ENCODE measurements at regions not wholly inside any gene's neighbourhood (a gene's known extent, or its start where the extent isn't known, plus 50 kb on each side); places are given as distances from the start of the nearest gene placed in this dataset.

- ChIA-PET CTCF (no interaction called here), POLR2A (no interaction called here)
- H3K4me3 ChIP-seq (ENCODE audit: low read depth, low read length) = no peak overlapping the region
- no peak for DNase-seq (ENCODE audit: low read depth, low spot score)
- no peak for TF ChIP-seq CTCF (IDR thresholded peaks at IDR 0.05; ENCODE audit: insufficient read depth, low read length, missing control alignments)
These were observed 183.5 kb upstream of the PRNP start for GRCh38 chr20:4502756-4503155.

GRCh38 chr20:4493386-4493785 lies 192.9 kb upstream of the PRNP start:
- ChIA-PET POLR2A (no interaction called here), CTCF (interaction anchor here (1.1 to 1.2 kb wide), 2 partner anchors 15 to 271 kb away, joined by 3 read pairs; no protein-coding TSS in a partner anchor)
- no peak for TF ChIP-seq CTCF (IDR thresholded peaks at IDR 0.05; ENCODE audit: insufficient read depth, low read length, missing control alignments)
- DNase-seq (ENCODE audit: low read depth, low spot score) = no peak
- H3K4me3 ChIP-seq (ENCODE audit: low read depth, low read length) = no peak overlapping the region

GRCh38 chr20:4491643-4492042 lies 194.6 kb upstream of the PRNP start:
- H3K4me3 ChIP-seq (ENCODE audit: low read depth, low read length) = no peak overlapping the region
- no peak for DNase-seq (ENCODE audit: low read depth, low spot score)
- ChIA-PET POLR2A (no interaction called here), CTCF (interaction anchor here (1.0 kb wide), 1 partner anchor 10 kb away, joined by 3 read pairs; no protein-coding TSS in a partner anchor)
- TF ChIP-seq CTCF (IDR thresholded peaks at IDR 0.05; ENCODE audit: insufficient read depth, low read length, missing control alignments) = no peak

GRCh38 chr20:4490606-4491280 lies 195.5 kb upstream of the PRNP start:
- no peak for DNase-seq (ENCODE audit: low read depth, low spot score)
- H3K4me3 ChIP-seq (ENCODE audit: low read depth, low read length) = no peak overlapping the region
- POLR2A ChIA-PET = interaction anchor here (1.2 kb wide), 1 partner anchor 17 kb away, joined by 4 read pairs; no protein-coding TSS in a partner anchor
- TF ChIP-seq CTCF (IDR thresholded peaks at IDR 0.05; ENCODE audit: insufficient read depth, low read length, missing control alignments) = no peak
- CTCF ChIA-PET = no interaction called here

GRCh38 chr20:4490045-4490444 lies 196.2 kb upstream of the PRNP start:
- ChIA-PET POLR2A (interaction anchor here (1.2 kb wide), 1 partner anchor 18 kb away, joined by 4 read pairs; no protein-coding TSS in a partner anchor), CTCF (interaction anchor here (1.2 kb wide), 1 partner anchor 240 kb away, joined by 4 read pairs; no protein-coding TSS in a partner anchor)
- DNase-seq (ENCODE audit: low read depth, low spot score) = no peak
- TF ChIP-seq CTCF (IDR thresholded peaks at IDR 0.05; ENCODE audit: insufficient read depth, low read length, missing control alignments) = no peak
- H3K4me3 ChIP-seq (ENCODE audit: low read depth, low read length) = no peak overlapping the region

- no peak for TF ChIP-seq CTCF (IDR thresholded peaks at IDR 0.05; ENCODE audit: insufficient read depth, low read length, missing control alignments)
- ChIA-PET CTCF (interaction anchor here (0.6 to 1.2 kb wide), 3 partner anchors 9 to 238 kb away, joined by 3 to 5 read pairs (median 4); no protein-coding TSS in a partner anchor), POLR2A (no interaction called here)
- DNase-seq (ENCODE audit: low read depth, low spot score) = peak; percentile 42
- H3K4me3 ChIP-seq (ENCODE audit: low read depth, low read length) = no peak overlapping the region
These were observed 197.6 kb upstream of the PRNP start for GRCh38 chr20:4488407-4489339.

All from AG04449 (cell line).